HepG2 (cell line): ENCODE measurements at regions not wholly inside any gene's neighbourhood (a gene's known extent, or its start where the extent isn't known, plus 50 kb on each side); places are given as distances from the start of the nearest gene placed in this dataset.

Experiments used
- CHD2 ChIP-seq: IDR thresholded peaks from 2 replicates; pipeline ENCODE4 v1.6.1; 2011; ENCODE audit warnings: low read depth, low read length, improper control_type of control experiment
- FOXM1 ChIP-seq: sonication (generic); formaldehyde crosslinking; IDR thresholded peaks from 2 replicates; pipeline ENCODE4 v1.5.0; 2020; ENCODE audit warnings: missing genetic modification reagents
- HDAC1 ChIP-seq: sonication (generic); formaldehyde crosslinking; IDR thresholded peaks from 2 replicates; pipeline ENCODE4 v1.5.1; 2020; ENCODE audit warnings: mild to moderate bottlenecking, missing genetic modification reagents
- HDAC6 ChIP-seq: fragments of 200-600 bp; sonication (generic); IDR thresholded peaks from 2 replicates; pipeline ENCODE4 v1.7.0; 2017; ENCODE audit warnings: mild to moderate bottlenecking, antibody characterized with exemption, low read length, low read depth
- POLR2A ChIP-seq, 2 experiments: IDR thresholded peaks; 2 replicates each; pipeline ENCODE4 v1.6.1; 2011; ENCODE audit warnings: low read depth in 2 of 2, low read length in 2 of 2, mild to moderate bottlenecking in 1 of 2, moderate library complexity in 1 of 2; ENCODE audit not compliant: insufficient read depth in 1 of 2
- RBM22 ChIP-seq: fragments of 200-400 bp; formaldehyde crosslinking; optimal IDR thresholded peaks from 2 replicates; pipeline ENCODE3; 2017; ENCODE audit warnings: mild to moderate bottlenecking, low read length, moderate library complexity
- SAFB2 ChIP-seq: sonication (generic); formaldehyde crosslinking; IDR thresholded peaks from 2 replicates; pipeline ENCODE4 v1.5.1; 2020; ENCODE audit warnings: missing genetic modification reagents, low read depth, mild to moderate bottlenecking, borderline replicate concordance
- SMARCC2 ChIP-seq: fragments of 450-650 bp; IDR thresholded peaks from 2 replicates; pipeline ENCODE4 v1.6.1; 2017; ENCODE audit warnings: antibody characterized with exemption, mild to moderate bottlenecking
- TEAD3 ChIP-seq: optimal IDR thresholded peaks from 2 replicates; pipeline ENCODE3; 2016; ENCODE audit warnings: borderline replicate concordance
- ZBTB1 ChIP-seq: sonication (generic); formaldehyde crosslinking; IDR thresholded peaks from 2 replicates; pipeline ENCODE4 v1.4.0; 2020; ENCODE audit warnings: missing genetic modification reagents, borderline replicate concordance
- ZKSCAN8 ChIP-seq: IDR thresholded peaks from 2 replicates; pipeline ENCODE4 v1.6.1; 2016; ENCODE audit warnings: borderline replicate concordance, missing genetic modification reagents, missing compliant biosample characterization
- ZNF761 ChIP-seq: sonication (generic); formaldehyde crosslinking; conservative IDR thresholded peaks from 2 replicates; pipeline ENCODE4 v1.4.0; 2020; ENCODE audit warnings: mild to moderate bottlenecking, missing genetic modification reagents
- TF ChIP-seq, protein P1 (sequence below): sonication (generic); formaldehyde crosslinking; IDR thresholded peaks from 2 replicates; pipeline ENCODE4 v1.5.0; 2020; ENCODE audit warnings: mild to moderate bottlenecking, missing genetic modification reagents, moderate library complexity

DNA sequence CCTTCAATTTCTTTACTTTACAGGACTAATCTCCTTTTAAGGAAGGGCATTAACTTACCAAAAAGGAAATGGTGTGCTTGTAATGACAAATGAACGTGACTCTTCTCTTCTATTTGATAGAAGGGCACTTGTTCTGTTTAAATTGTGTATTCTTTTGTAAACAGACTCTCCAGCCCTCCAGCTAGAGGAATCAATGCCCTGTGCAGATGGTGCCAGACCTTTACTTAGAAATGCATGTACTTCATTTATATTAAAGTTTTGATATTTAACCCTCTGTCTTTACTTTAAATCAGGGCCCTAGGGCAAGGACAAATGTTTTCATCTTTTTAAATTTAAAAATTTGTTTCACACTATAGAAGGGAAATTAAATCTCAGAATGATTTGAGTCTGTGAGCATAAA is 355.1 kb downstream of the GBE1 start:
- no peak for TF ChIP-seq HDAC1 (CRISPR knock-in tag)
- no peak for TF ChIP-seq ZKSCAN8 (CRISPR knock-in tag)
- no peak for TF ChIP-seq HDAC6
- TF ChIP-seq ZNF761 (CRISPR knock-in tag) = no peak
- TF ChIP-seq FOXM1 (CRISPR knock-in tag) = no peak
- no peak for TF ChIP-seq POLR2A (IDR thresholded peaks at IDR 0.05; ENCODE audit: insufficient read depth in 1 of 2, low read depth in 2 of 2, low read length in 2 of 2)
- TF ChIP-seq SAFB2 (CRISPR knock-in tag) = no peak
- no peak for TF ChIP-seq SMARCC2
- TF ChIP-seq, protein P1, sequence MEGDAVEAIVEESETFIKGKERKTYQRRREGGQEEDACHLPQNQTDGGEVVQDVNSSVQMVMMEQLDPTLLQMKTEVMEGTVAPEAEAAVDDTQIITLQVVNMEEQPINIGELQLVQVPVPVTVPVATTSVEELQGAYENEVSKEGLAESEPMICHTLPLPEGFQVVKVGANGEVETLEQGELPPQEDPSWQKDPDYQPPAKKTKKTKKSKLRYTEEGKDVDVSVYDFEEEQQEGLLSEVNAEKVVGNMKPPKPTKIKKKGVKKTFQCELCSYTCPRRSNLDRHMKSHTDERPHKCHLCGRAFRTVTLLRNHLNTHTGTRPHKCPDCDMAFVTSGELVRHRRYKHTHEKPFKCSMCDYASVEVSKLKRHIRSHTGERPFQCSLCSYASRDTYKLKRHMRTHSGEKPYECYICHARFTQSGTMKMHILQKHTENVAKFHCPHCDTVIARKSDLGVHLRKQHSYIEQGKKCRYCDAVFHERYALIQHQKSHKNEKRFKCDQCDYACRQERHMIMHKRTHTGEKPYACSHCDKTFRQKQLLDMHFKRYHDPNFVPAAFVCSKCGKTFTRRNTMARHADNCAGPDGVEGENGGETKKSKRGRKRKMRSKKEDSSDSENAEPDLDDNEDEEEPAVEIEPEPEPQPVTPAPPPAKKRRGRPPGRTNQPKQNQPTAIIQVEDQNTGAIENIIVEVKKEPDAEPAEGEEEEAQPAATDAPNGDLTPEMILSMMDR (CRISPR knock-in tag) = no peak
- no peak for TF ChIP-seq TEAD3
- no peak for TF ChIP-seq ZBTB1
- no peak for TF ChIP-seq CHD2
- TF ChIP-seq RBM22 = no peak
